Bronchial epithelial cell (primary cell): ENCODE measurements at regions not wholly inside any gene's neighbourhood (a gene's known extent, or its start where the extent isn't known, plus 50 kb on each side); places are given as distances from the start of the nearest gene placed in this dataset.

Experiments
- DNase-seq: peaks from one replicate; pipeline ENCODE4 v3.0.0-alpha.2; 2010; ENCODE audit warnings: low read depth
- FAIRE-seq: peaks from 2 replicates; lab custom pipeline; 2011; peaks lifted over from hg19 to GRCh38; lab: Jason Lieb, UNC
- H3K27me3 ChIP-seq: 2 replicates; pipeline ENCODE4 v1.5.1; 2011; ENCODE audit warnings: low read length; ENCODE audit not compliant: control insufficient read depth, insufficient read depth
- H3K36me3 ChIP-seq: 2 replicates; pipeline ENCODE4 v1.5.1; 2011; ENCODE audit warnings: low read length; ENCODE audit not compliant: control insufficient read depth, insufficient read depth
- H3K4me3 ChIP-seq: 2 replicates; pipeline ENCODE4 v1.5.1; 2011; ENCODE audit warnings: mild to moderate bottlenecking, low read depth, low read length, control low read depth
- TF ChIP-seq, protein P1 (sequence below): IDR thresholded peaks from 2 replicates; pipeline ENCODE4 v1.5.1; 2011; ENCODE audit warnings: mild to moderate bottlenecking, moderate library complexity, low read length, control low read depth, inconsistent platforms; ENCODE audit not compliant: insufficient read depth, severe bottlenecking

- H3K36me3 ChIP-seq = no peaks in the 10 kb centered on the region
- H3K27me3 ChIP-seq = no peaks in the 10 kb centered on the region
- H3K4me3 ChIP-seq = no peak overlapping the region
- DNase-seq (no peak), FAIRE-seq (no peak)
- TF ChIP-seq, protein P1, sequence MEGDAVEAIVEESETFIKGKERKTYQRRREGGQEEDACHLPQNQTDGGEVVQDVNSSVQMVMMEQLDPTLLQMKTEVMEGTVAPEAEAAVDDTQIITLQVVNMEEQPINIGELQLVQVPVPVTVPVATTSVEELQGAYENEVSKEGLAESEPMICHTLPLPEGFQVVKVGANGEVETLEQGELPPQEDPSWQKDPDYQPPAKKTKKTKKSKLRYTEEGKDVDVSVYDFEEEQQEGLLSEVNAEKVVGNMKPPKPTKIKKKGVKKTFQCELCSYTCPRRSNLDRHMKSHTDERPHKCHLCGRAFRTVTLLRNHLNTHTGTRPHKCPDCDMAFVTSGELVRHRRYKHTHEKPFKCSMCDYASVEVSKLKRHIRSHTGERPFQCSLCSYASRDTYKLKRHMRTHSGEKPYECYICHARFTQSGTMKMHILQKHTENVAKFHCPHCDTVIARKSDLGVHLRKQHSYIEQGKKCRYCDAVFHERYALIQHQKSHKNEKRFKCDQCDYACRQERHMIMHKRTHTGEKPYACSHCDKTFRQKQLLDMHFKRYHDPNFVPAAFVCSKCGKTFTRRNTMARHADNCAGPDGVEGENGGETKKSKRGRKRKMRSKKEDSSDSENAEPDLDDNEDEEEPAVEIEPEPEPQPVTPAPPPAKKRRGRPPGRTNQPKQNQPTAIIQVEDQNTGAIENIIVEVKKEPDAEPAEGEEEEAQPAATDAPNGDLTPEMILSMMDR = no peak
Observed at GRCh38 chr2:52697690-52698089, 1069.9 kb upstream of the CHAC2 start.

DNA sequence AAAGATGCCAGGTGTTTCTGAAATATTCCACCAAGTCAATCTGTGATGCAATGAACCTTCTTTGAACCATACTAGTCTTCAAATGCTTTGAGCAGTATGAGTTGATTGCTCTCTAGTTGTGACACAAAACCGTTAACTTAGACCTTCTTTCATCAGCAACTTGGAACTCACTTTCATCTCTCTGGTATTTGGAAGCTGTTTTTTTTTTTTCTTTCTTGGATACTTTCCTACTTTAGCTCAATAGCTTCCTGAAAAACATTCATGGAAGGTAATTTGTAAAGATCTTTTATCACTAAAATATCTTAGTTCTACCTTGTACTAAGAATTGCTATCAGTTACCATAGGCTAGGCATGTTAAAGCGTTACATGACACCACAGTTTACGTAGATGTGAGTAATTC is 1071.9 kb upstream of the CHAC2 start:
- FAIRE-seq = no peak
- Histone ChIP-seq H3K4me3 (no peak overlapping the region), H3K27me3 (no peaks in the 10 kb centered on the region), H3K36me3 (no peaks in the 10 kb centered on the region)
- TF ChIP-seq, protein P1 = no peak
- DNase-seq = no peak

DNA sequence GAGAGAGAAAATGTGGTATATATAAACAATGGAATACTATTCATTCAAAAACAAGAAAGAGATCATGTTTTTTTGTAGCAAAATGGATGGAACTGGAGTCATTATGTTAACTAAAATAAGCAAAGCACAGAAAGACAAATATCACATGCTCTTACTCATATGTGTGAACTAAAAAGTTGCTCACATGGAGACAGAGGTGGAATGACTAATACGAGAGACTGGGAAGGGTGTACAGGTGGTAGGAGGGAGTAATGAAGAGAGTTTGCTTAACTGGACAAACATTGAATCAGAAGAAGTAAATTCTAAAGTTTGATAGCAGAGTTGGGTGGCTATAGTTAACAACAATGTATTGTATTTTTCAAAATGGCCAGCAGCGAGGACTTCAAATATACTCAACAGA is 1080.7 kb upstream of the CHAC2 start:
- Histone ChIP-seq H3K27me3 (no peaks in the 10 kb centered on the region), H3K36me3 (no peaks in the 10 kb centered on the region), H3K4me3 (no peak overlapping the region)
- TF ChIP-seq, protein P1 = no peak
- no peak for FAIRE-seq
- DNase-seq = peak; percentile 63

DNA sequence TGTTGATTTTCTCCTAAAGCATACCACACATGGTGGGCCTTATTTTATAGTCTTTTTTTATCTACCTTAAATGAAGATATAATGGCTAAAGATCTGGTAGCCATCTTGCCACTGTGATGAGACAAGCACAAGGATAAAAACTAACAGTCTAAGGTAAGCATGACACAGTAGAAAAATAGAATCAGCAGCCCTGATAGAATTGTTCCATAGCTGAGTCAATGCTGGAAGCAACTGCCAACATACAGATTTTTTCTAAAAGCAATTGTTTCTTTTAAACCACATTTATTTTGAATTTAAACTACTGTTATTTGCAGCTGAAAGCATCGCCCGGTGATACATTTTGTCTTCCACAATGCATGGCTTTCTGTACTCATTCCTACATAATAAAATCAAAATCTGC is 1091.5 kb upstream of the CHAC2 start:
- TF ChIP-seq, protein P1 = no peak
- FAIRE-seq = no peak
- no peak for DNase-seq

DNA sequence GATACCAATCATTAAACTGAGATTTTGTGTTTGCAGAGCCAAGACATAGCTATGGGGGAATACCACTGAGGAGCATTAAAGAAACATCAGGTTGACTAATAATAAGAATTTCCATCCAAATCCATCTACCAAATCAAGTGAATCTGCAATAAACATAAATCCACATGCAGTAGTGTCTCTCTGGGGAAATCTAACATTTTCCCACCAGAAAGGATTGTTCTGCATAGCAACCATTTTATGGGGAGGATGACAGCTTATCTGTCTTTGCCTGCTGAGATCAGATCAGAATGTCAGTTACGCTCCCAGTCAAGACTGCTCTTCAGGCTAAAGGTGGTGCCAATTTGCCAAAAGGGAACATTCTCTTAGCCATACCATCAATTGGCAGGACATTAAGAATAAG is 1098.9 kb upstream of the CHAC2 start:
- no peak for DNase-seq
- Histone ChIP-seq H3K27me3 (no peaks in the 10 kb centered on the region), H3K4me3 (no peak overlapping the region), H3K36me3 (no peaks in the 10 kb centered on the region)
- no peak for FAIRE-seq
- TF ChIP-seq, protein P1 = no peak

More for the DNA sequence above, 1091.5 kb upstream of the CHAC2 start:
- Histone ChIP-seq H3K4me3 (no peak overlapping the region), H3K27me3 (no peaks in the 10 kb centered on the region), H3K36me3 (no peaks in the 10 kb centered on the region)

DNA sequence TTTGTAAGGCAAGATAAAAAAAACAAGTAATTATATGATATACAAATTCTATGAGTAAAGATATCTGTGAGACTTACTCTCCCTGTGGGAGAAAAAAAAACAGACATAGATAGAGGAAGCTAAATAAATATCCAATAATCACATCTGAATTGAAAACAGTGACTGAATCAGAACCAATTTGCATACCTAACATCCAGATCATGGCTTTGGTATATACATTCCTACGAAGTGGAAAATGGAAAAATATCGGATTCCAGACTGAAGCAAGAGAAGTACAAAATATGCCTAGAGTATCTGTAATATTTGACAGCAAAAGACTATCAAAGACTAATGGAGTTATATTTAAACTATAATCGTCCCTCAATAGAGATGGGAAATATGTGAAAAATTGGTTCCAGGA is 1108.1 kb upstream of the CHAC2 start:
- TF ChIP-seq, protein P1 = no peak
- H3K4me3 ChIP-seq = no peak overlapping the region
- no peak for DNase-seq
- FAIRE-seq = no peak
- H3K36me3 ChIP-seq = no peaks in the 10 kb centered on the region
- no peaks in the 10 kb centered on the region for H3K27me3 ChIP-seq
